Liver (tissue), 8 donors: ENCODE measurements at regions not wholly inside any gene's neighbourhood (a gene's known extent, or its start where the extent isn't known, plus 50 kb on each side); places are given as distances from the start of the nearest gene placed in this dataset.

ENCODE experiments used
- DNase-seq: peaks from one replicate; pipeline ENCODE4 v3.0.0-alpha.2; 2017; ENCODE audit warnings: low spot score
- H3K27ac ChIP-seq, 2 donors: one replicate each; pipeline ENCODE4 v1.7.0; 2013; ENCODE audit warnings: inconsistent platforms in 2 of 2, low read length in 2 of 2, control low read depth in 1 of 2, low read depth in 1 of 2, mild to moderate bottlenecking in 1 of 2
- H3K27me3 ChIP-seq, 4 donors: one replicate each; pipeline versions ENCODE4 v1.6.1 to v1.7.0; 2013; ENCODE audit warnings: low read length in 3 of 4, inconsistent platforms in 1 of 4, mild to moderate bottlenecking in 1 of 4, moderate library complexity in 1 of 4; ENCODE audit not compliant: control insufficient read depth in 4 of 4, insufficient read depth in 4 of 4
- H3K36me3 ChIP-seq, 4 donors: one replicate each; pipeline versions ENCODE4 v1.6.1 to v1.7.0; 2013; ENCODE audit warnings: low read length in 3 of 4, mild to moderate bottlenecking in 3 of 4, low read depth in 1 of 4, moderate library complexity in 1 of 4; ENCODE audit not compliant: control insufficient read depth in 4 of 4, insufficient read depth in 3 of 4
- H3K4me1 ChIP-seq, 4 donors: one replicate each; pipeline versions ENCODE4 v1.6.1 to v1.7.0; 2013; ENCODE audit warnings: low read length in 3 of 4, mild to moderate bottlenecking in 3 of 4, moderate library complexity in 1 of 4; ENCODE audit not compliant: control insufficient read depth in 4 of 4, insufficient read depth in 4 of 4
- H3K4me3 ChIP-seq, 3 donors: one replicate each; pipeline versions ENCODE4 v1.6.1 to v1.7.0; 2013; ENCODE audit warnings: low read length in 3 of 3, control low read depth in 1 of 3, low read depth in 1 of 3, mild to moderate bottlenecking in 1 of 3
- H3K9ac ChIP-seq, 2 donors: one replicate each; pipeline ENCODE4 v1.7.0; 2013; ENCODE audit warnings: low read length in 2 of 2, mild to moderate bottlenecking in 2 of 2, moderate library complexity in 2 of 2, control low read depth in 1 of 2, low read depth in 1 of 2
- H3K9me3 ChIP-seq, 4 donors: one replicate each; pipeline versions ENCODE4 v1.6.1 to v1.7.0; 2013; ENCODE audit warnings: low read length in 3 of 4; ENCODE audit not compliant: control insufficient read depth in 4 of 4
- ATF3 ChIP-seq: IDR thresholded peaks from 2 replicates; pipeline ENCODE4 v1.6.1; 2016; ENCODE audit warnings: antibody characterized with exemption
- EGR1 ChIP-seq, 2 donors: IDR thresholded peaks; 2 replicates each; pipeline ENCODE4 v1.6.1; 2016 to 2018; ENCODE audit warnings: antibody characterized with exemption in 2 of 2, low read depth in 2 of 2
- GABPA ChIP-seq, 2 donors: IDR thresholded peaks in 1 of 2; conservative IDR thresholded peaks in 1 of 2; 2 replicates each; pipeline ENCODE4 v1.6.1; 2016; ENCODE audit warnings: antibody characterized with exemption in 2 of 2, mild to moderate bottlenecking in 1 of 2, moderate library complexity in 1 of 2
- HNF4A ChIP-seq, 2 donors: conservative IDR thresholded peaks; 2 replicates each; pipeline ENCODE4 v1.6.1; 2016; ENCODE audit warnings: antibody characterized with exemption in 2 of 2, mild to moderate bottlenecking in 2 of 2
- HNF4G ChIP-seq: IDR thresholded peaks from 2 replicates; pipeline ENCODE4 v1.6.1; 2016; ENCODE audit warnings: antibody characterized with exemption
- JUND ChIP-seq, 2 donors: IDR thresholded peaks; 2 replicates each; pipeline ENCODE4 v1.6.1; 2016; ENCODE audit warnings: antibody characterized with exemption in 2 of 2
- MAX ChIP-seq: IDR thresholded peaks from 2 replicates; pipeline ENCODE4 v1.6.1; 2016; ENCODE audit warnings: antibody characterized with exemption
- RAD21 ChIP-seq, 2 donors: IDR thresholded peaks; 2 replicates each; pipeline ENCODE4 v1.6.1; 2016; ENCODE audit warnings: antibody characterized with exemption in 2 of 2, mild to moderate bottlenecking in 2 of 2
- REST ChIP-seq: IDR thresholded peaks from 2 replicates; pipeline ENCODE4 v1.6.1; 2016; ENCODE audit warnings: antibody characterized with exemption, mild to moderate bottlenecking
- RXRA ChIP-seq, 2 donors: IDR thresholded peaks; 2 replicates each; pipeline ENCODE4 v1.6.1; 2017 to 2018; ENCODE audit warnings: antibody characterized with exemption in 2 of 2, mild to moderate bottlenecking in 1 of 2
- TAF1 ChIP-seq: conservative IDR thresholded peaks from 2 replicates; pipeline ENCODE4 v1.6.1; 2016; ENCODE audit warnings: antibody characterized with exemption, mild to moderate bottlenecking
- YY1 ChIP-seq: IDR thresholded peaks from 2 replicates; pipeline ENCODE4 v1.6.1; 2016; ENCODE audit warnings: antibody characterized with exemption, mild to moderate bottlenecking
- WGBS: extraction: QIAGEN DNeasy Blood & Tissue Kit; methylation state at CpG from one replicate; pipeline ENCODE4 v1.1.7; 2013; 5-methylcytosine and 5-hydroxymethylcytosine counted together
- TF ChIP-seq, protein P1 (sequence below): IDR thresholded peaks from 2 replicates; pipeline ENCODE4 v1.6.1; 2016; ENCODE audit warnings: antibody characterized with exemption
- TF ChIP-seq, protein P2 (sequence below): fragments of 150-350 bp; IDR thresholded peaks from 2 replicates; pipeline ENCODE4 v1.5.1; 2017; ENCODE audit warnings: improper control_type of control experiment, low read depth, low read length; ENCODE audit not compliant: missing input control
- donor health status: healthy.
- donor health status: healthy.
- donor health status: healthy.
- donor health status: healthy.
- donor health status: healthy.

- no peak for DNase-seq
- H3K27ac ChIP-seq: peak overlapping the region in 1 of 2 donors; percentile 43
- H3K4me1 ChIP-seq: no peaks in the 10 kb centered on the region
- TF ChIP-seq JUND (IDR thresholded peaks at IDR 0.05): no peak
- no peak for TF ChIP-seq HNF4G
- no peak for TF ChIP-seq TAF1
- no peak for TF ChIP-seq ATF3
- TF ChIP-seq REST: no peak
- TF ChIP-seq RAD21 (IDR thresholded peaks at IDR 0.05): no peak
- no peak for TF ChIP-seq MAX
- TF ChIP-seq, protein P1, sequence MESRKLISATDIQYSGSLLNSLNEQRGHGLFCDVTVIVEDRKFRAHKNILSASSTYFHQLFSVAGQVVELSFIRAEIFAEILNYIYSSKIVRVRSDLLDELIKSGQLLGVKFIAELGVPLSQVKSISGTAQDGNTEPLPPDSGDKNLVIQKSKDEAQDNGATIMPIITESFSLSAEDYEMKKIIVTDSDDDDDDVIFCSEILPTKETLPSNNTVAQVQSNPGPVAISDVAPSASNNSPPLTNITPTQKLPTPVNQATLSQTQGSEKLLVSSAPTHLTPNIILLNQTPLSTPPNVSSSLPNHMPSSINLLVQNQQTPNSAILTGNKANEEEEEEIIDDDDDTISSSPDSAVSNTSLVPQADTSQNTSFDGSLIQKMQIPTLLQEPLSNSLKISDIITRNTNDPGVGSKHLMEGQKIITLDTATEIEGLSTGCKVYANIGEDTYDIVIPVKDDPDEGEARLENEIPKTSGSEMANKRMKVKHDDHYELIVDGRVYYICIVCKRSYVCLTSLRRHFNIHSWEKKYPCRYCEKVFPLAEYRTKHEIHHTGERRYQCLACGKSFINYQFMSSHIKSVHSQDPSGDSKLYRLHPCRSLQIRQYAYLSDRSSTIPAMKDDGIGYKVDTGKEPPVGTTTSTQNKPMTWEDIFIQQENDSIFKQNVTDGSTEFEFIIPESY: no peak
- TF ChIP-seq HNF4A (conservative IDR thresholded peaks at IDR 0.05): no peak
- TF ChIP-seq EGR1 (IDR thresholded peaks at IDR 0.05; ENCODE audit: low read depth in 2 of 2): no peak
- TF ChIP-seq YY1: no peak
- no peak for TF ChIP-seq RXRA (IDR thresholded peaks at IDR 0.05)
- TF ChIP-seq GABPA (IDR thresholded peaks at IDR 0.05 in 1 of 2, conservative IDR thresholded peaks at IDR 0.05 in 1 of 2): no peak
- TF ChIP-seq, protein P2, sequence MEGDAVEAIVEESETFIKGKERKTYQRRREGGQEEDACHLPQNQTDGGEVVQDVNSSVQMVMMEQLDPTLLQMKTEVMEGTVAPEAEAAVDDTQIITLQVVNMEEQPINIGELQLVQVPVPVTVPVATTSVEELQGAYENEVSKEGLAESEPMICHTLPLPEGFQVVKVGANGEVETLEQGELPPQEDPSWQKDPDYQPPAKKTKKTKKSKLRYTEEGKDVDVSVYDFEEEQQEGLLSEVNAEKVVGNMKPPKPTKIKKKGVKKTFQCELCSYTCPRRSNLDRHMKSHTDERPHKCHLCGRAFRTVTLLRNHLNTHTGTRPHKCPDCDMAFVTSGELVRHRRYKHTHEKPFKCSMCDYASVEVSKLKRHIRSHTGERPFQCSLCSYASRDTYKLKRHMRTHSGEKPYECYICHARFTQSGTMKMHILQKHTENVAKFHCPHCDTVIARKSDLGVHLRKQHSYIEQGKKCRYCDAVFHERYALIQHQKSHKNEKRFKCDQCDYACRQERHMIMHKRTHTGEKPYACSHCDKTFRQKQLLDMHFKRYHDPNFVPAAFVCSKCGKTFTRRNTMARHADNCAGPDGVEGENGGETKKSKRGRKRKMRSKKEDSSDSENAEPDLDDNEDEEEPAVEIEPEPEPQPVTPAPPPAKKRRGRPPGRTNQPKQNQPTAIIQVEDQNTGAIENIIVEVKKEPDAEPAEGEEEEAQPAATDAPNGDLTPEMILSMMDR: no peak
- H3K4me3 ChIP-seq: no peak overlapping the region
- H3K9me3 ChIP-seq: no peaks in the 10 kb centered on the region
- H3K27me3 ChIP-seq: no peaks in the 10 kb centered on the region
- no peak overlapping the region for H3K9ac ChIP-seq
- no peaks in the 10 kb centered on the region for H3K36me3 ChIP-seq
- 76% methylated on average over 2 of the region's 2 CpGs for WGBS
Observed at GRCh38 chr4:123833171-123833643, 436.6 kb downstream of the SPRY1 start.
